Stimulated activated CD4-positive, alpha-beta T cell treated with anti-CD3 and anti-CD28 coated beads, TNF-alpha, amount 100 ng/mL, for 24 hours (primary cell): ENCODE measurements at regions not wholly inside any gene's neighbourhood (a gene's known extent, or its start where the extent isn't known, plus 50 kb on each side); places are given as distances from the start of the nearest gene placed in this dataset.
"Not testable (repeated sequence)": the region's sequence is repeated elsewhere in the genome, so short reads cannot be mapped to it uniquely, and the experiment has no call there.

Experiments
- DNase-seq, 3 experiments: peaks; one replicate each; pipeline ENCODE4 v3.0.0-alpha.2; 2020; ENCODE audit warnings: low read depth in 3 of 3

- DNase-seq, result peak in 2 of 3 experiments; percentile 1 to 2
These were observed 286.9 kb upstream of the FGF16 start for GRCh38 chrX:77160301-77160700.

- DNase-seq, result no peak
These were observed 284.4 kb upstream of the FGF16 start for GRCh38 chrX:77162777-77163176.

GRCh38 chrX:77167993-77168392 is 279.2 kb upstream of the FGF16 start:
- DNase-seq, result no peak

- DNase-seq, result no peak
These were observed 272.3 kb upstream of the FGF16 start for GRCh38 chrX:77174680-77175519.

GRCh38 chrX:77200663-77201062 is 246.5 kb upstream of the FGF16 start:
- DNase-seq, result no peak

GRCh38 chrX:77223046-77223445 is 224.1 kb upstream of the FGF16 start:
- DNase-seq, result no peak

GRCh38 chrX:77264490-77264889 is 182.7 kb upstream of the FGF16 start:
- no peak for DNase-seq

- DNase-seq, result no peak
These were observed 171.8 kb upstream of the FGF16 start for GRCh38 chrX:77275392-77275791.

GRCh38 chrX:77276742-77277141 is 170.4 kb upstream of the FGF16 start:
- no peak for DNase-seq

- no peak for DNase-seq
These were observed 169.3 kb upstream of the FGF16 start for GRCh38 chrX:77277911-77278310.

- not testable (repeated sequence) for DNase-seq
These were observed 167.8 kb upstream of the FGF16 start for GRCh38 chrX:77279373-77279772.

- no peak for DNase-seq
These were observed 153.7 kb upstream of the FGF16 start for GRCh38 chrX:77293331-77293995.

GRCh38 chrX:77298296-77298695 is 148.9 kb upstream of the FGF16 start:
- no peak for DNase-seq

- DNase-seq, result no peak
These were observed 148.4 kb upstream of the FGF16 start for GRCh38 chrX:77298790-77299189.

- no peak for DNase-seq
These were observed 147.6 kb upstream of the FGF16 start for GRCh38 chrX:77299549-77299948.

GRCh38 chrX:77342004-77342403 is 105.2 kb upstream of the FGF16 start:
- DNase-seq, result no peak

- DNase-seq, result no peak
These were observed 100.3 kb upstream of the FGF16 start for GRCh38 chrX:77346859-77347258.

- no peak for DNase-seq
These were observed 99.6 kb upstream of the FGF16 start for GRCh38 chrX:77347572-77347971.

- DNase-seq, result no peak
These were observed 57.3 kb upstream of the FGF16 start for GRCh38 chrX:77389891-77390290.

- DNase-seq, result not testable (repeated sequence)
These were observed 56.8 kb upstream of the FGF16 start for GRCh38 chrX:77390365-77390764.

- no peak for DNase-seq
These were observed 50.4 kb upstream of the FGF16 start for GRCh38 chrX:77396781-77397180.
